ENCODE measurements at regions not wholly inside any gene's neighbourhood (a gene's known extent, or its start where the extent isn't known, plus 50 kb on each side); places are given as distances from the start of the nearest gene placed in this dataset.

GRCh38 chr13:86095351-86095750, 296.1 kb upstream of the SLITRK6 start:
- no peak for TF ChIP-seq POLR2A (IDR thresholded peaks at IDR 0.05)
- no peak for TF ChIP-seq CTCF (IDR thresholded peaks at IDR 0.05)
